ENCODE measurements at regions not wholly inside any gene's neighbourhood (a gene's known extent, or its start where the extent isn't known, plus 50 kb on each side); places are given as distances from the start of the nearest gene placed in this dataset.
"Not testable (repeated sequence)": the region's sequence is repeated elsewhere in the genome, so short reads cannot be mapped to it uniquely, and the experiment has no call there.

- DNase-seq, result no peak
These were observed 396.6 kb upstream of the KLF6 start for GRCh38 chr10:4181621-4182049.

- no peak for DNase-seq
These were observed 396.1 kb upstream of the KLF6 start for GRCh38 chr10:4181081-4181480.

- no peak for DNase-seq
These were observed 392.8 kb upstream of the KLF6 start for GRCh38 chr10:4177791-4178190.

- DNase-seq, result no peak
These were observed 391.7 kb upstream of the KLF6 start for GRCh38 chr10:4176500-4177281.

- no peak for DNase-seq
These were observed 389.2 kb upstream of the KLF6 start for GRCh38 chr10:4174197-4174596.

- DNase-seq, result no peak
These were observed 385.8 kb upstream of the KLF6 start for GRCh38 chr10:4170633-4171314.

GRCh38 chr10:4170181-4170580 is 385.2 kb upstream of the KLF6 start:
- DNase-seq, result no peak

GRCh38 chr10:4169448-4169847 is 384.4 kb upstream of the KLF6 start:
- no peak for DNase-seq

- no peak for DNase-seq
These were observed 382.2 kb upstream of the KLF6 start for GRCh38 chr10:4167216-4167615.

- DNase-seq, result no peak
These were observed 377.7 kb upstream of the KLF6 start for GRCh38 chr10:4162571-4163286.

GRCh38 chr10:4159173-4159572 is 374.2 kb upstream of the KLF6 start:
- DNase-seq, result no peak

GRCh38 chr10:4154191-4154715 is 369.2 kb upstream of the KLF6 start:
- DNase-seq, result no peak

GRCh38 chr10:4151466-4151865 is 366.5 kb upstream of the KLF6 start:
- DNase-seq, result no peak

- no peak for DNase-seq
These were observed 365.7 kb upstream of the KLF6 start for GRCh38 chr10:4150676-4151075.

GRCh38 chr10:4149460-4149859 is 364.5 kb upstream of the KLF6 start:
- not testable (repeated sequence) for DNase-seq

- DNase-seq, result no peak
These were observed 362.2 kb upstream of the KLF6 start for GRCh38 chr10:4147245-4147644.

GRCh38 chr10:4144817-4145216 is 359.8 kb upstream of the KLF6 start:
- DNase-seq, result no peak

GRCh38 chr10:4141471-4141870 is 356.5 kb upstream of the KLF6 start:
- DNase-seq, result no peak

GRCh38 chr10:4138146-4138721 is 353.2 kb upstream of the KLF6 start:
- no peak for DNase-seq

- no peak for DNase-seq
These were observed 352.3 kb upstream of the KLF6 start for GRCh38 chr10:4137299-4137698.

GRCh38 chr10:4136121-4136520 is 351.1 kb upstream of the KLF6 start:
- no peak for DNase-seq

- no peak for DNase-seq
These were observed 347.2 kb upstream of the KLF6 start for GRCh38 chr10:4132216-4132556.

Data from activated CD4-positive, alpha-beta T cell treated with anti-CD3 and anti-CD28 coated beads, Interleukin-2, amount 50 U/mL, for 48 hours (primary cell).